IMR-90 (cell line): ENCODE measurements at regions not wholly inside any gene's neighbourhood (a gene's known extent, or its start where the extent isn't known, plus 50 kb on each side); places are given as distances from the start of the nearest gene placed in this dataset.
A peak's percentile ranks its signal among the peaks of the same experiment; 100 is the strongest.

Experiments
- ATAC-seq: fragments of 200-7000 bp; cut with Tn5 transposase; 2 replicates; pipeline ENCODE4 v1.9.1; 2020; ENCODE audit warnings: low read depth, mild to moderate bottlenecking, moderate library complexity
- BruUV-seq: library from RNA; stranded (reverse); fragments of 400-500 nt; replicated peaks from 2 replicates; lab custom pipeline; 2021; lab: Mats Ljungman, UMichigan
- CTCF ChIA-PET: fragments of 300-600 bp; formaldehyde crosslinking; extraction: SDS; loops from one replicate; lab custom pipeline; 2021; ENCODE audit warnings: antibody characterized with exemption; lab: Yijun Ruan, JAX
- POLR2A ChIA-PET: fragments of 300-600 bp; sonication (Branson Sonifier 250); formaldehyde crosslinking; loops from one replicate; lab custom pipeline; 2022; ENCODE audit warnings: antibody characterized with exemption; ENCODE audit not compliant: unreplicated experiment; lab: Charles Lee
- DNase-seq: peaks from one replicate; pipeline ENCODE4 v3.0.0; 2013
- H2AFZ ChIP-seq: replicated peaks from 2 replicates; pipeline ENCODE3; 2013; ENCODE audit warnings: low read length, mild to moderate bottlenecking; ENCODE audit not compliant: poor library complexity
- H2AK5ac ChIP-seq: 2 replicates; pipeline ENCODE4 v1.6.1; 2013; ENCODE audit warnings: low read depth, low read length, inconsistent platforms
- H2AK9ac ChIP-seq: replicated peaks from 2 replicates; pipeline ENCODE3; 2013; ENCODE audit warnings: mild to moderate bottlenecking, low read depth, low read length, moderate library complexity; ENCODE audit not compliant: poor library complexity
- H2BK120ac ChIP-seq: 2 replicates; pipeline ENCODE4 v1.6.1; 2013; ENCODE audit warnings: low read depth, low read length, inconsistent platforms
- H2BK15ac ChIP-seq: 3 replicates; pipeline ENCODE4 v1.6.1; 2013; ENCODE audit warnings: low read depth, low read length, inconsistent platforms
- H2BK20ac ChIP-seq: 2 replicates; pipeline ENCODE4 v1.6.1; 2013; ENCODE audit warnings: low read depth, mild to moderate bottlenecking, inconsistent platforms, low read length, moderate library complexity
- H2BK5ac ChIP-seq: 2 replicates; pipeline ENCODE4 v1.6.1; 2013; ENCODE audit warnings: mild to moderate bottlenecking, low read depth, low read length, inconsistent platforms; ENCODE audit not compliant: poor library complexity, severe bottlenecking
- H3K14ac ChIP-seq: replicated peaks from 2 replicates; pipeline ENCODE4 v1.6.1; 2013; ENCODE audit warnings: low read depth, low read length, inconsistent platforms
- H3K18ac ChIP-seq: 2 replicates; pipeline ENCODE4 v1.6.1; 2013; ENCODE audit warnings: low read depth, low read length, control low read depth
- H3K23ac ChIP-seq: 2 replicates; pipeline ENCODE4 v1.6.1; 2013; ENCODE audit warnings: low read depth, low read length, inconsistent platforms
- H3K27ac ChIP-seq: 2 replicates; pipeline ENCODE4 v1.5.1; 2013; ENCODE audit warnings: mild to moderate bottlenecking, control low read depth, low read length; ENCODE audit not compliant: insufficient read depth
- H3K27me3 ChIP-seq: 2 replicates; pipeline ENCODE4 v1.6.1; 2013; ENCODE audit warnings: low read length; ENCODE audit not compliant: control insufficient read depth, insufficient read depth
- H3K36me3 ChIP-seq: 2 replicates; pipeline ENCODE4 v1.6.1; 2013; ENCODE audit warnings: low read length, mixed read lengths; ENCODE audit not compliant: control insufficient read depth, insufficient read depth
- H3K4ac ChIP-seq: 2 replicates; pipeline ENCODE4 v1.6.1; 2013; ENCODE audit warnings: low read depth, low read length, inconsistent platforms
- H3K4me1 ChIP-seq: 2 replicates; pipeline ENCODE4 v1.6.1; 2013; ENCODE audit warnings: low read length, mixed read lengths; ENCODE audit not compliant: control insufficient read depth, insufficient read depth
- H3K4me2 ChIP-seq: 2 replicates; pipeline ENCODE4 v1.6.1; 2013; ENCODE audit warnings: low read depth, mild to moderate bottlenecking, control low read depth, low read length, moderate library complexity
- H3K4me3 ChIP-seq: 2 replicates; pipeline ENCODE4 v1.5.1; 2013; ENCODE audit warnings: low read depth, mild to moderate bottlenecking, control low read depth, low read length, moderate library complexity; ENCODE audit not compliant: insufficient read depth
- H3K56ac ChIP-seq: 2 replicates; pipeline ENCODE4 v1.6.1; 2013; ENCODE audit warnings: low read length, inconsistent platforms; ENCODE audit not compliant: insufficient read depth; ENCODE audit errors: extremely low read depth
- H3K79me1 ChIP-seq, 2 experiments: 2 replicates each; pipeline ENCODE4 v1.6.1; 2013; ENCODE audit warnings: low read length in 2 of 2, inconsistent platforms in 1 of 2, low read depth in 1 of 2
- H3K9ac ChIP-seq: 2 replicates; pipeline ENCODE4 v1.6.1; 2013; ENCODE audit warnings: low read depth, low read length, control low read depth
- H3K9me1 ChIP-seq: 2 replicates; pipeline ENCODE4 v1.6.1; 2013; ENCODE audit warnings: low read length, inconsistent platforms; ENCODE audit not compliant: insufficient read depth
- H3K9me3 ChIP-seq: 2 replicates; pipeline ENCODE4 v1.6.1; 2013; ENCODE audit warnings: low read length; ENCODE audit not compliant: control insufficient read depth, insufficient read depth
- H4K20me1 ChIP-seq: 2 replicates; pipeline ENCODE4 v1.6.1; 2013; ENCODE audit warnings: low read length, inconsistent platforms; ENCODE audit not compliant: insufficient read depth
- H4K5ac ChIP-seq: 2 replicates; pipeline ENCODE4 v1.6.1; 2013; ENCODE audit warnings: mild to moderate bottlenecking, low read depth, low read length, control low read depth
- H4K8ac ChIP-seq, 2 experiments: 2 replicates each; pipeline ENCODE4 v1.6.1; 2013; ENCODE audit warnings: low read depth in 2 of 2, low read length in 2 of 2, control low read depth in 1 of 2, inconsistent platforms in 1 of 2
- H4K91ac ChIP-seq: 2 replicates; pipeline ENCODE4 v1.6.1; 2013; ENCODE audit warnings: low read depth, low read length, inconsistent platforms; ENCODE audit not compliant: insufficient read depth
- BHLHE40 ChIP-seq: fragments of 150-350 bp; IDR thresholded peaks from 2 replicates; pipeline ENCODE4 v1.6.1; 2016; ENCODE audit warnings: mild to moderate bottlenecking, low read depth, low read length
- CEBPB ChIP-seq: IDR thresholded peaks from 2 replicates; pipeline ENCODE4 v1.6.1; 2012; ENCODE audit warnings: low read depth, low read length, improper control_type of control experiment
- CHD1 ChIP-seq: IDR thresholded peaks from 2 replicates; pipeline ENCODE4 v1.6.1; 2012; ENCODE audit warnings: low read depth, low read length, improper control_type of control experiment
- CTCF ChIP-seq: conservative IDR thresholded peaks from 2 replicates; pipeline ENCODE4 v1.5.1; 2012; ENCODE audit warnings: mild to moderate bottlenecking, low read depth, low read length, improper control_type of control experiment
- ELK1 ChIP-seq: fragments of 150-350 bp; IDR thresholded peaks from 2 replicates; pipeline ENCODE4 v1.6.1; 2016; ENCODE audit warnings: low read depth, mild to moderate bottlenecking, low read length, moderate library complexity, borderline replicate concordance
- FOS ChIP-seq: fragments of 150-350 bp; IDR thresholded peaks from 2 replicates; pipeline ENCODE4 v1.6.1; 2016; ENCODE audit warnings: low read depth, low read length
- MAFK ChIP-seq: IDR thresholded peaks from 2 replicates; pipeline ENCODE4 v1.6.1; 2012; ENCODE audit warnings: low read depth, low read length, improper control_type of control experiment
- MAZ ChIP-seq: IDR thresholded peaks from 2 replicates; pipeline ENCODE4 v1.6.1; 2012; ENCODE audit warnings: low read depth, mild to moderate bottlenecking, low read length, improper control_type of control experiment, moderate library complexity, borderline replicate concordance
- MXI1 ChIP-seq: IDR thresholded peaks from 2 replicates; pipeline ENCODE4 v1.6.1; 2012; ENCODE audit warnings: low read depth, mild to moderate bottlenecking, low read length, moderate library complexity, borderline replicate concordance
- POLR2A ChIP-seq: IDR thresholded peaks from 2 replicates; pipeline ENCODE4 v1.6.1; 2012; ENCODE audit warnings: mild to moderate bottlenecking, low read depth, low read length
- RAD21 ChIP-seq: IDR thresholded peaks from 2 replicates; pipeline ENCODE4 v1.6.1; 2012; ENCODE audit warnings: low read length, improper control_type of control experiment
- RCOR1 ChIP-seq: IDR thresholded peaks from 2 replicates; pipeline ENCODE4 v1.6.1; 2012; ENCODE audit warnings: mild to moderate bottlenecking, low read length, improper control_type of control experiment; ENCODE audit not compliant: insufficient replicate concordance
- RFX5 ChIP-seq: IDR thresholded peaks from 2 replicates; pipeline ENCODE4 v1.8.0; 2012; ENCODE audit warnings: low read depth, mild to moderate bottlenecking, low read length, moderate library complexity
- SMC3 ChIP-seq: fragments of 150-350 bp; IDR thresholded peaks from 2 replicates; pipeline ENCODE4 v1.6.1; 2016; ENCODE audit warnings: low read depth, mild to moderate bottlenecking, antibody characterized with exemption, low read length, moderate library complexity
- USF2 ChIP-seq: fragments of 150-350 bp; IDR thresholded peaks from 2 replicates; pipeline ENCODE4 v1.6.1; 2017; ENCODE audit warnings: mild to moderate bottlenecking, antibody characterized with exemption, low read length, low read depth
- WGBS, 2 experiments: methylation state at CpG; one replicate each; pipeline versions ENCODE4 v1.1.5 to v1.1.7; 2013; ENCODE audit warnings: missing lambda C conversion rate in 2 of 2; ENCODE audit not compliant: insufficient read length in 1 of 2; ENCODE audit errors: extremely low coverage in 2 of 2; 5-methylcytosine and 5-hydroxymethylcytosine counted together
- dilution Hi-C: fragments of 300-500 bp; cut with HindIII; formaldehyde crosslinking; loops from one replicate; pipeline ENCODE4 v1.14.3; 2018; ENCODE audit warnings: low sequenced_read_pairs; ENCODE audit not compliant: unreplicated experiment
- in situ Hi-C: fragments of 300-500 bp; cut with MboI; formaldehyde crosslinking; loops from 3 replicates; pipeline ENCODE4 v1.14.3; 2019; ENCODE audit warnings: low sequenced_read_pairs, inconsistent platforms, mixed read lengths
- intact Hi-C: fragments of 100-400 bp; cut with micrococcal nuclease; formaldehyde crosslinking; loops from 2 replicates; pipeline ENCODE4 v1.10.0; 2022

DNA sequence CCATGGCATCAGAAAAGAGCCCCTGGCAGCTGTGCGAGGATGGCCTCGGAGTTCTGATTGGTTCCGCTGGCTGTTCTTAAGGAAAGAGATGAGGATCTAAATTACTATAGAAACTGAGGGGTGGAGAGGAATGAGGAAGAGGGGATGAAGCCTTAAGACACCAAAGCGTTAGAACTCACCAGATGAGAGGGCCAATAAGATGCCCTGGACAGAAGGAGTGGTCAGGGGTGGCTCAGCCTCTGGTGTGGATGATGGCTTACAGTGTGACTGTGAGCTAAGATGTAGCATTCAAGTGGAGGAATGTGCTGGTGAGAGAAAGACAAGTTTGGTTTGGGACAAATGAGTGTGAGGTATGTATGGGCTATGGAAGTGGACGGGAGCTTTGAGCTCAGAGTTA lies 97.8 kb downstream of the ZFP36L2 start:
- H4K91ac ChIP-seq: peak overlapping the region; percentile 37; the same call in 1 of the 2 replicates
- no peaks in the 10 kb centered on the region for H4K20me1 ChIP-seq
- POLR2A ChIA-PET: no interaction called here
- H3K56ac ChIP-seq: no peak overlapping the region
- no peaks in the 10 kb centered on the region for H3K27me3 ChIP-seq
- ATAC-seq: no peak
- in situ Hi-C loops: no loop called here
- peak overlapping the region; percentile 18 for H2AFZ ChIP-seq
- intact Hi-C loops: no loop called here
- H3K4me1 ChIP-seq: peaks cover 18% of the 10 kb centered on the region
- peak overlapping the region; percentile 88 for H2BK15ac ChIP-seq
- BruUV-seq: no TSS peak
- no peaks in the 10 kb centered on the region; a peak in 1 of 4 replicates for H3K79me1 ChIP-seq
- 0 out of 2 replicates have a peak overlapping the region, but pooled peaks have one; percentile 45 for H3K14ac ChIP-seq
- H3K4me2 ChIP-seq: no peak overlapping the region
- H2AK9ac ChIP-seq: peak overlapping the region; percentile 50
- H2BK120ac ChIP-seq: peak overlapping the region; percentile 52
- H3K18ac ChIP-seq: peak overlapping the region; percentile 37; the same call in 1 of the 2 replicates
- H2BK20ac ChIP-seq: peak overlapping the region; percentile 38; the same call in 1 of the 2 replicates
- peaks cover 8% of the 10 kb centered on the region; the same call in 1 of the 2 replicates for H3K9me1 ChIP-seq
- H2BK5ac ChIP-seq: peak overlapping the region; percentile 4
- H3K27ac ChIP-seq: no peak overlapping the region
- H3K9ac ChIP-seq: no peak overlapping the region
- dilution Hi-C loops: no loop called here
- H3K4me3 ChIP-seq: no peak overlapping the region
- peak overlapping the region; percentile 5; the same call in 1 of the 2 replicates for H3K4ac ChIP-seq
- peak overlapping the region; percentile 90 for H2AK5ac ChIP-seq
- peak overlapping the region in 1 of 2 experiments; percentile 35; a peak in 1 of 4 replicates for H4K8ac ChIP-seq
- 75% methylated on average over 1 of the region's 5 CpGs; no CpG with 5 or more reads in 1 of the 2 experiments for WGBS, 2 experiments
- no peak overlapping the region for H3K23ac ChIP-seq
- peak overlapping the region; percentile 13; the same call in 1 of the 2 replicates for H4K5ac ChIP-seq
- DNase-seq: no peak
- H3K9me3 ChIP-seq: no peaks in the 10 kb centered on the region
- no peaks in the 10 kb centered on the region for H3K36me3 ChIP-seq
- TF ChIP-seq MAFK (no peak), MXI1 (no peak), ELK1 (no peak), RAD21 (no peak), RFX5 (no peak), CHD1 (no peak), CTCF (no peak), FOS (no peak), BHLHE40 (no peak), CEBPB (no peak), POLR2A (no peak), USF2 (no peak), RCOR1 (no peak), MAZ (no peak), SMC3 (no peak)
- CTCF ChIA-PET: interaction anchor here (1.6 kb wide), 1 partner anchor 10 kb away, joined by 8 read pairs; no protein-coding TSS in a partner anchor
